Hepatocyte (in vitro differentiated cells): ENCODE measurements at regions not wholly inside any gene's neighbourhood (a gene's known extent, or its start where the extent isn't known, plus 50 kb on each side); places are given as distances from the start of the nearest gene placed in this dataset.

ENCODE experiments used
- DNase-seq: peaks from one replicate; pipeline ENCODE4 v3.0.0-alpha.2; 2016; ENCODE audit warnings: low spot score
- H2AFZ ChIP-seq: fragments of 200-600 bp; sonication (generic); 2 replicates; pipeline ENCODE4 v1.6.0; 2016; ENCODE audit warnings: antibody characterized with exemption, mild to moderate bottlenecking
- H3K27ac ChIP-seq: fragments of 200-600 bp; sonication (generic); 2 replicates; pipeline ENCODE4 v1.5.1; 2016; ENCODE audit warnings: mild to moderate bottlenecking
- H3K27me3 ChIP-seq: fragments of 200-600 bp; sonication (generic); 2 replicates; pipeline ENCODE4 v1.6.1; 2016
- H3K36me3 ChIP-seq: fragments of 200-600 bp; sonication (generic); replicated peaks from 2 replicates; pipeline ENCODE4 v1.5.1; 2016; ENCODE audit warnings: low read depth; ENCODE audit not compliant: insufficient read depth
- H3K4me1 ChIP-seq: fragments of 200-600 bp; sonication (generic); 2 replicates; pipeline ENCODE4 v1.5.1; 2016; ENCODE audit warnings: mild to moderate bottlenecking, moderate library complexity; ENCODE audit not compliant: insufficient read depth
- H3K4me2 ChIP-seq: fragments of 200-600 bp; sonication (generic); 2 replicates; pipeline ENCODE4 v1.6.0; 2016
- H3K4me3 ChIP-seq: fragments of 200-600 bp; sonication (generic); 2 replicates; pipeline ENCODE4 v1.5.1; 2016; ENCODE audit warnings: mild to moderate bottlenecking
- H3K79me2 ChIP-seq: fragments of 200-600 bp; sonication (generic); 2 replicates; pipeline ENCODE4 v1.6.0; 2017; ENCODE audit warnings: mild to moderate bottlenecking
- H3K9me2 ChIP-seq: fragments of 200-600 bp; sonication (generic); replicated peaks from 2 replicates; pipeline ENCODE4 v1.6.0; 2017; ENCODE audit warnings: mild to moderate bottlenecking; ENCODE audit not compliant: insufficient read depth
- H3K9me3 ChIP-seq: fragments of 200-600 bp; sonication (generic); 2 replicates; pipeline ENCODE4 v1.5.1; 2016; ENCODE audit warnings: low read depth, mild to moderate bottlenecking
- H4K20me1 ChIP-seq: fragments of 200-600 bp; sonication (generic); 2 replicates; pipeline ENCODE4 v1.6.0; 2016; ENCODE audit warnings: mild to moderate bottlenecking; ENCODE audit not compliant: insufficient read depth, poor library complexity, severe bottlenecking
- CTCF ChIP-seq: fragments of 200-600 bp; sonication (generic); IDR thresholded peaks from 2 replicates; pipeline ENCODE4 v1.5.1; 2016; ENCODE audit warnings: antibody characterized with exemption, mild to moderate bottlenecking; ENCODE audit not compliant: poor library complexity
- EZH2 ChIP-seq: fragments of 200-600 bp; sonication (generic); IDR thresholded peaks from 2 replicates; pipeline ENCODE4 v1.6.1; 2016; ENCODE audit warnings: antibody characterized with exemption, mild to moderate bottlenecking, borderline replicate concordance
- EZH2phosphoT487 ChIP-seq: fragments of 200-600 bp; sonication (generic); IDR thresholded peaks from one replicate; pipeline ENCODE4 v1.6.1; 2018; ENCODE audit warnings: antibody characterized with exemption, mild to moderate bottlenecking, low read depth, moderate library complexity; ENCODE audit not compliant: unreplicated experiment, severe bottlenecking
- WGBS: methylation state at CpG from one replicate; pipeline ENCODE4 v1.1.6; 2016; ENCODE audit warnings: low lambda C conversion rate; ENCODE audit errors: missing lambda C conversion rate; 5-methylcytosine and 5-hydroxymethylcytosine counted together

GRCh38 chr5:115733607-115734006, 82.9 kb downstream of the CDO1 start:
- WGBS = 73% methylated on average over 2 of the region's 2 CpGs
- Histone ChIP-seq H3K9me2 (no peaks in the 10 kb centered on the region), H3K4me2 (no peak overlapping the region), H3K4me3 (no peak overlapping the region), H3K79me2 (no peaks in the 10 kb centered on the region), H3K9me3 (no peaks in the 10 kb centered on the region), H3K4me1 (no peaks in the 10 kb centered on the region), H3K27ac (no peak overlapping the region), H4K20me1 (no peaks in the 10 kb centered on the region), H3K27me3 (no peaks in the 10 kb centered on the region), H2AFZ (no peak overlapping the region), H3K36me3 (no peaks in the 10 kb centered on the region)
- DNase-seq = no peak
- TF ChIP-seq EZH2 (no peak), CTCF (no peak), EZH2phosphoT487 (no peak)

- no peaks in the 10 kb centered on the region for H3K9me3 ChIP-seq
- no peak overlapping the region for H3K27ac ChIP-seq
- DNase-seq = no peak
- no peak overlapping the region for H3K4me2 ChIP-seq
- H3K4me3 ChIP-seq = no peak overlapping the region
- no peaks in the 10 kb centered on the region for H3K4me1 ChIP-seq
- no peak overlapping the region for H2AFZ ChIP-seq
- H3K9me2 ChIP-seq = no peaks in the 10 kb centered on the region
- no peaks in the 10 kb centered on the region for H3K79me2 ChIP-seq
- no peaks in the 10 kb centered on the region for H3K27me3 ChIP-seq
- TF ChIP-seq CTCF (no peak), EZH2 (no peak), EZH2phosphoT487 (no peak)
- no peaks in the 10 kb centered on the region for H4K20me1 ChIP-seq
- H3K36me3 ChIP-seq = no peaks in the 10 kb centered on the region
Measured at GRCh38 chr5:115732026-115732425, 84.4 kb downstream of the CDO1 start.

- no peak for TF ChIP-seq EZH2
- Histone ChIP-seq H3K36me3 (no peaks in the 10 kb centered on the region), H2AFZ (no peak overlapping the region), H3K79me2 (no peaks in the 10 kb centered on the region), H3K4me2 (no peak overlapping the region), H3K27me3 (no peaks in the 10 kb centered on the region), H3K9me3 (no peaks in the 10 kb centered on the region), H4K20me1 (no peaks in the 10 kb centered on the region), H3K9me2 (no peaks in the 10 kb centered on the region), H3K4me1 (no peaks in the 10 kb centered on the region), H3K27ac (no peak overlapping the region), H3K4me3 (no peak overlapping the region)
- WGBS = 93% methylated on average over 1 of the region's 1 CpG
- DNase-seq = no peak
Measured at GRCh38 chr5:115725522-115725921, 90.9 kb downstream of the CDO1 start.

GRCh38 chr5:115723220-115723619, 93.2 kb downstream of the CDO1 start:
- H2AFZ ChIP-seq = no peak overlapping the region
- no peak overlapping the region for H3K4me2 ChIP-seq
- H3K9me3 ChIP-seq = no peaks in the 10 kb centered on the region
- no peak overlapping the region for H3K4me3 ChIP-seq
- no peak for DNase-seq
- H3K36me3 ChIP-seq = no peaks in the 10 kb centered on the region
- 65% methylated on average over 2 of the region's 2 CpGs for WGBS
- no peaks in the 10 kb centered on the region for H3K9me2 ChIP-seq
- H3K27me3 ChIP-seq = no peaks in the 10 kb centered on the region
- H3K27ac ChIP-seq = no peak overlapping the region
- H4K20me1 ChIP-seq = no peaks in the 10 kb centered on the region
- TF ChIP-seq EZH2 (no peak), CTCF (no peak), EZH2phosphoT487 (no peak)
- H3K79me2 ChIP-seq = no peaks in the 10 kb centered on the region
- H3K4me1 ChIP-seq = no peaks in the 10 kb centered on the region
